ENCODE measurements at regions not wholly inside any gene's neighbourhood (a gene's known extent, or its start where the extent isn't known, plus 50 kb on each side); places are given as distances from the start of the nearest gene placed in this dataset.

GRCh38 chr2:150159300-150159699 lies 328.2 kb downstream of the RND3 start:
- intact Hi-C loops (cut with DNase I) = no loop called here
- no peak overlapping the region for H3K4me3 ChIP-seq
- no peak overlapping the region for H3K27ac ChIP-seq
- WGBS, 3 donors = 92 to 98% (median 95%) methylated on average over 4 of the region's 4 CpGs
- H3K27me3 ChIP-seq = no peaks in the 10 kb centered on the region
- H3K36me3 ChIP-seq = no peaks in the 10 kb centered on the region
- no peak for TF ChIP-seq POLR2A (IDR thresholded peaks at IDR 0.05)
- no peak for TF ChIP-seq CTCF (IDR thresholded peaks at IDR 0.05)
- no peak for TF ChIP-seq EP300 (IDR thresholded peaks at IDR 0.05)
- no peaks in the 10 kb centered on the region for H3K4me1 ChIP-seq (ENCODE audit: insufficient read depth)
- H3K9me3 ChIP-seq = no peaks in the 10 kb centered on the region
- DNase-seq = no peak

- H3K27me3 ChIP-seq = no peaks in the 10 kb centered on the region
- TF ChIP-seq CTCF (IDR thresholded peaks at IDR 0.05) (no peak), EP300 (IDR thresholded peaks at IDR 0.05) (no peak), POLR2A (IDR thresholded peaks at IDR 0.05) (no peak)
- no peak overlapping the region for H3K4me3 ChIP-seq
- DNase-seq = no peak
- H3K9me3 ChIP-seq = no peaks in the 10 kb centered on the region
- no peak overlapping the region for H3K27ac ChIP-seq
- intact Hi-C loops (cut with DNase I) = no loop called here
- no peaks in the 10 kb centered on the region for H3K4me1 ChIP-seq (ENCODE audit: insufficient read depth)
- WGBS, 3 donors = 83 to 90% (median 86%) methylated on average over 2 of the region's 2 CpGs
- H3K36me3 ChIP-seq = no peaks in the 10 kb centered on the region
Observed at GRCh38 chr2:150156876-150157275, 330.6 kb downstream of the RND3 start.

GRCh38 chr2:150156415-150156814 lies 331.1 kb downstream of the RND3 start:
- WGBS, 3 donors = 40 to 59% (median 45%) methylated on average over 3 of the region's 3 CpGs
- no peak for TF ChIP-seq POLR2A (IDR thresholded peaks at IDR 0.05)
- TF ChIP-seq CTCF (IDR thresholded peaks at IDR 0.05) = no peak
- no peak for TF ChIP-seq EP300 (IDR thresholded peaks at IDR 0.05)
- intact Hi-C loops (cut with DNase I) = no loop called here

GRCh38 chr2:150154308-150154797 lies 333.1 kb downstream of the RND3 start:
- TF ChIP-seq POLR2A (IDR thresholded peaks at IDR 0.05) = no peak
- TF ChIP-seq CTCF (IDR thresholded peaks at IDR 0.05) = no peak
- TF ChIP-seq EP300 (IDR thresholded peaks at IDR 0.05) = no peak
- 81 to 84% (median 82%) methylated on average over 2 of the region's 2 CpGs for WGBS, 3 donors
- intact Hi-C loops (cut with DNase I) = no loop called here

More at GRCh38 chr2:150156415-150156814, 331.1 kb downstream of the RND3 start:
- Histone ChIP-seq H3K36me3 (no peaks in the 10 kb centered on the region), H3K27ac (no peak overlapping the region), H3K4me1 (ENCODE audit: insufficient read depth) (no peaks in the 10 kb centered on the region), H3K9me3 (no peaks in the 10 kb centered on the region), H3K27me3 (no peaks in the 10 kb centered on the region), H3K4me3 (no peak overlapping the region)
- no peak for DNase-seq

More at GRCh38 chr2:150154308-150154797, 333.1 kb downstream of the RND3 start:
- H3K27me3 ChIP-seq = no peaks in the 10 kb centered on the region
- no peaks in the 10 kb centered on the region for H3K36me3 ChIP-seq
- no peaks in the 10 kb centered on the region for H3K4me1 ChIP-seq (ENCODE audit: insufficient read depth)
- no peak overlapping the region for H3K27ac ChIP-seq
- DNase-seq = no peak
- H3K4me3 ChIP-seq = no peak overlapping the region
- no peaks in the 10 kb centered on the region for H3K9me3 ChIP-seq
